ENCODE measurements at regions not wholly inside any gene's neighbourhood (a gene's known extent, or its start where the extent isn't known, plus 50 kb on each side); places are given as distances from the start of the nearest gene placed in this dataset.

- Histone ChIP-seq H2AFZ (ENCODE audit: insufficient read depth, low read depth, low read length, poor library complexity, severe bottlenecking) (no peak overlapping the region), H3K4me1 (ENCODE audit: control insufficient read depth in 2 of 2, insufficient read depth in 2 of 2, low read length in 2 of 2) (no peaks in the 10 kb centered on the region), H3K36me3 (replicated peaks in 1 of 2; ENCODE audit: control extremely low read depth in 1 of 2, control insufficient read depth in 1 of 2, extremely low read depth in 1 of 2, insufficient read depth in 2 of 2, low read length in 1 of 2) (no peaks in the 10 kb centered on the region), H3K9ac (ENCODE audit: low read length) (no peak overlapping the region), H3K27ac (ENCODE audit: low read length in 2 of 2) (no peak overlapping the region), H3K79me2 (ENCODE audit: control insufficient read depth, insufficient read depth, low read length) (no peaks in the 10 kb centered on the region), H3K9me3 (ENCODE audit: control extremely low read depth in 1 of 3, control insufficient read depth in 2 of 3, insufficient read depth in 1 of 3, low read length in 2 of 3) (no peaks in the 10 kb centered on the region), H3K27me3 (replicated peaks in 1 of 4; ENCODE audit: control extremely low read depth in 1 of 4, control insufficient read depth in 3 of 4, insufficient read depth in 4 of 4, low read length in 3 of 4) (no peaks in the 10 kb centered on the region), H4K20me1 (ENCODE audit: control insufficient read depth, insufficient read depth, low read length, poor library complexity, severe bottlenecking) (no peaks in the 10 kb centered on the region), H3K4me3 (ENCODE audit: control extremely low read depth in 1 of 5, extremely low read depth in 1 of 5, insufficient read depth in 1 of 5, low read depth in 2 of 5, low read length in 4 of 5) (no peak overlapping the region), H3K4me2 (replicated peaks; ENCODE audit: low read depth, low read length, poor library complexity, severe bottlenecking) (no peak overlapping the region)
- H3K4me1 Mint-ChIP-seq: no peaks in the 10 kb centered on the region
- WGBS (ENCODE audit: insufficient coverage): 100% methylated on average over 1 of the region's 2 CpGs
- TF ChIP-seq EZH2 (IDR thresholded peaks at IDR 0.05; ENCODE audit: borderline replicate concordance, insufficient read depth, low read depth, low read length, poor library complexity, severe bottlenecking) (no peak), CTCF (IDR thresholded peaks at IDR 0.05) (no peak)
- peaks cover 3% of the 10 kb centered on the region for H3K9me3 Mint-ChIP-seq (ENCODE audit: insufficient read depth)
- H3K27me3 Mint-ChIP-seq: no peaks in the 10 kb centered on the region
- no peak overlapping the region for H3K27ac Mint-ChIP-seq
- no peak for ATAC-seq (ENCODE audit: low read depth)
- no peak overlapping the region for H3K4me3 Mint-ChIP-seq
- CTCF ChIA-PET: no interaction called here
- no peak for DNase-seq
- POLR2A ChIA-PET: no interaction called here
- intact Hi-C loops (cut with micrococcal nuclease): no loop called here
Measured at GRCh38 chr7:118696879-118697278, 472.4 kb downstream of the ANKRD7 start.

GRCh38 chr7:118699222-118699621, 474.7 kb downstream of the ANKRD7 start:
- Histone ChIP-seq H3K9me3 (ENCODE audit: control extremely low read depth in 1 of 3, control insufficient read depth in 2 of 3, insufficient read depth in 1 of 3, low read length in 2 of 3) (no peaks in the 10 kb centered on the region), H3K4me2 (replicated peaks; ENCODE audit: low read depth, low read length, poor library complexity, severe bottlenecking) (no peak overlapping the region), H4K20me1 (ENCODE audit: control insufficient read depth, insufficient read depth, low read length, poor library complexity, severe bottlenecking) (no peaks in the 10 kb centered on the region), H3K9ac (ENCODE audit: low read length) (no peak overlapping the region), H3K4me1 (ENCODE audit: control insufficient read depth in 2 of 2, insufficient read depth in 2 of 2, low read length in 2 of 2) (no peaks in the 10 kb centered on the region), H3K27ac (ENCODE audit: low read length in 2 of 2) (no peak overlapping the region), H3K79me2 (ENCODE audit: control insufficient read depth, insufficient read depth, low read length) (no peaks in the 10 kb centered on the region), H3K27me3 (replicated peaks in 1 of 4; ENCODE audit: control extremely low read depth in 1 of 4, control insufficient read depth in 3 of 4, insufficient read depth in 4 of 4, low read length in 3 of 4) (no peaks in the 10 kb centered on the region), H2AFZ (ENCODE audit: insufficient read depth, low read depth, low read length, poor library complexity, severe bottlenecking) (no peak overlapping the region), H3K36me3 (replicated peaks in 1 of 2; ENCODE audit: control extremely low read depth in 1 of 2, control insufficient read depth in 1 of 2, extremely low read depth in 1 of 2, insufficient read depth in 2 of 2, low read length in 1 of 2) (no peaks in the 10 kb centered on the region), H3K4me3 (ENCODE audit: control extremely low read depth in 1 of 5, extremely low read depth in 1 of 5, insufficient read depth in 1 of 5, low read depth in 2 of 5, low read length in 4 of 5) (no peak overlapping the region)
- Mint-ChIP-seq H3K4me1 (no peaks in the 10 kb centered on the region), H3K27me3 (no peaks in the 10 kb centered on the region), H3K4me3 (no peak overlapping the region), H3K9me3 (ENCODE audit: insufficient read depth) (peaks cover 3% of the 10 kb centered on the region), H3K27ac (no peak overlapping the region)
- no peak for TF ChIP-seq CTCF (IDR thresholded peaks at IDR 0.05)
- no peak for TF ChIP-seq EZH2 (IDR thresholded peaks at IDR 0.05; ENCODE audit: borderline replicate concordance, insufficient read depth, low read depth, low read length, poor library complexity, severe bottlenecking)
- ChIA-PET CTCF (no interaction called here), POLR2A (no interaction called here)
- DNase-seq (no peak), ATAC-seq (ENCODE audit: low read depth) (no peak)
- 80% methylated on average over 1 of the region's 4 CpGs for WGBS (ENCODE audit: insufficient coverage)
- intact Hi-C loops (cut with micrococcal nuclease): no loop called here
